ENCODE measurements at regions not wholly inside any gene's neighbourhood (a gene's known extent, or its start where the extent isn't known, plus 50 kb on each side); places are given as distances from the start of the nearest gene placed in this dataset.

- TF ChIP-seq CTCF (IDR thresholded peaks at IDR 0.05; ENCODE audit: low read length) (no peak), EZH2 (IDR thresholded peaks at IDR 0.05; ENCODE audit: borderline replicate concordance, low read length) (no peak)
Measured at GRCh38 chr2:175647058-175647457, 355.0 kb downstream of the LNPK start.
